Keratinocyte (primary cell): ENCODE measurements at regions not wholly inside any gene's neighbourhood (a gene's known extent, or its start where the extent isn't known, plus 50 kb on each side); places are given as distances from the start of the nearest gene placed in this dataset.

Experiments
- DNase-seq: peaks from one replicate; pipeline ENCODE4 v3.0.0-alpha.2; 2011; ENCODE audit warnings: low read depth, missing footprints, low spot score
- FAIRE-seq: peaks from 2 replicates; lab custom pipeline; 2011; peaks lifted over from hg19 to GRCh38; lab: Jason Lieb, UNC
- H2AFZ ChIP-seq: 2 replicates; pipeline ENCODE4 v1.6.0; 2012; ENCODE audit warnings: low read length, control low read depth, inconsistent platforms; ENCODE audit not compliant: control insufficient read depth
- H3K27ac ChIP-seq: 2 replicates; pipeline ENCODE4 v1.5.1; 2011; ENCODE audit warnings: low read length; ENCODE audit not compliant: control insufficient read depth, insufficient read depth
- H3K27me3 ChIP-seq: 3 replicates; pipeline ENCODE4 v1.6.0; 2011; ENCODE audit warnings: low read length; ENCODE audit not compliant: control insufficient read depth, insufficient read depth; ENCODE audit errors: extremely low read depth
- H3K36me3 ChIP-seq, 2 experiments: 2 replicates in 1 of 2; 3 replicates in 1 of 2; pipeline ENCODE4 v1.5.1; 2011; ENCODE audit warnings: low read length in 2 of 2, mild to moderate bottlenecking in 1 of 2; ENCODE audit not compliant: control insufficient read depth in 2 of 2, insufficient read depth in 2 of 2; ENCODE audit errors: extremely low read depth in 1 of 2
- H3K4me1 ChIP-seq: 3 replicates; pipeline ENCODE4 v1.5.1; 2011; ENCODE audit warnings: low read length; ENCODE audit not compliant: control insufficient read depth, insufficient read depth; ENCODE audit errors: extremely low read depth
- H3K4me2 ChIP-seq: 3 replicates; pipeline ENCODE4 v1.6.0; 2011; ENCODE audit warnings: low read depth, low read length; ENCODE audit not compliant: control insufficient read depth, insufficient read depth; ENCODE audit errors: extremely low read depth
- H3K4me3 ChIP-seq, 3 experiments: fragments of 200-600 bp in 1 of 3; sonication (generic) in 1 of 3; 2 replicates in 2 of 3; 3 replicates in 1 of 3; pipeline ENCODE4 v1.5.1; 2011 to 2016; ENCODE audit warnings: low read length in 3 of 3, mild to moderate bottlenecking in 3 of 3, control low read depth in 2 of 3, inconsistent platforms in 1 of 3, low read depth in 1 of 3, mixed read lengths in 1 of 3, mixed run types in 1 of 3, moderate library complexity in 1 of 3; ENCODE audit not compliant: control insufficient read depth in 2 of 3, insufficient read depth in 2 of 3; ENCODE audit errors: extremely low read depth in 1 of 3
- H3K79me2 ChIP-seq: 2 replicates; pipeline ENCODE4 v1.6.0; 2012; ENCODE audit warnings: low read length; ENCODE audit not compliant: control insufficient read depth, insufficient read depth
- H3K9ac ChIP-seq: 3 replicates; pipeline ENCODE4 v1.6.0; 2011; ENCODE audit warnings: low read length; ENCODE audit not compliant: control insufficient read depth, insufficient read depth; ENCODE audit errors: extremely low read depth
- H3K9me1 ChIP-seq: 3 replicates; pipeline ENCODE4 v1.6.0; 2011; ENCODE audit warnings: low read length; ENCODE audit not compliant: control insufficient read depth, insufficient read depth; ENCODE audit errors: extremely low read depth
- H3K9me3 ChIP-seq: 2 replicates; pipeline ENCODE4 v1.5.1; 2012; ENCODE audit warnings: low read depth, low read length; ENCODE audit not compliant: control insufficient read depth
- H4K20me1 ChIP-seq: 3 replicates; pipeline ENCODE4 v1.6.0; 2011; ENCODE audit warnings: low read length; ENCODE audit not compliant: control insufficient read depth, insufficient read depth; ENCODE audit errors: extremely low read depth
- EZH2 ChIP-seq: IDR thresholded peaks from one replicate; pipeline ENCODE4 v1.6.1; 2012; ENCODE audit warnings: inconsistent platforms, mild to moderate bottlenecking, low read length, moderate library complexity
- dilution Hi-C: fragments of 300-500 bp; cut with MboI; formaldehyde crosslinking; loops from one replicate; pipeline ENCODE4 v1.7.0; 2020; ENCODE audit warnings: low sequenced_read_pairs; ENCODE audit not compliant: extremely low pct_ligation_motif_present
- TF ChIP-seq, protein P1 (sequence below), 3 experiments: IDR thresholded peaks in 1 of 3; conservative IDR thresholded peaks in 1 of 3; optimal IDR thresholded peaks in 1 of 3; 2 replicates in 2 of 3; 3 replicates in 1 of 3; pipeline versions ENCODE3 to v1.5.1; 2011; ENCODE audit warnings: low read length in 3 of 3, mild to moderate bottlenecking in 3 of 3, moderate library complexity in 2 of 3, control low read depth in 1 of 3, inconsistent platforms in 1 of 3; ENCODE audit not compliant: insufficient read depth in 2 of 3; ENCODE audit errors: extremely low read depth in 1 of 3

GRCh38 chr9:99638971-99639370 is 182.7 kb upstream of the NR4A3 start:
- no peaks in the 10 kb centered on the region for H3K4me1 ChIP-seq
- no peak overlapping the region for H3K4me2 ChIP-seq
- TF ChIP-seq EZH2 = no peak
- H3K36me3 ChIP-seq = no peaks in the 10 kb centered on the region
- no peaks in the 10 kb centered on the region for H3K27me3 ChIP-seq
- no peak overlapping the region for H3K27ac ChIP-seq
- FAIRE-seq = no peak
- no peaks in the 10 kb centered on the region for H3K9me3 ChIP-seq
- no peak overlapping the region for H3K9ac ChIP-seq
- H3K4me3 ChIP-seq = no peak overlapping the region
- no peak overlapping the region for H2AFZ ChIP-seq
- dilution Hi-C loops = no loop called here
- no peaks in the 10 kb centered on the region for H3K79me2 ChIP-seq
- H3K9me1 ChIP-seq = no peaks in the 10 kb centered on the region
- DNase-seq = no peak
- no peaks in the 10 kb centered on the region for H4K20me1 ChIP-seq

- Histone ChIP-seq H3K4me2 (no peak overlapping the region), H3K27me3 (no peaks in the 10 kb centered on the region), H3K4me3 (no peak overlapping the region), H3K27ac (no peak overlapping the region), H2AFZ (no peak overlapping the region), H3K79me2 (no peaks in the 10 kb centered on the region), H3K36me3 (no peaks in the 10 kb centered on the region), H4K20me1 (no peaks in the 10 kb centered on the region), H3K9me3 (no peaks in the 10 kb centered on the region), H3K9ac (no peak overlapping the region), H3K4me1 (no peaks in the 10 kb centered on the region), H3K9me1 (no peaks in the 10 kb centered on the region)
- TF ChIP-seq, protein P1, sequence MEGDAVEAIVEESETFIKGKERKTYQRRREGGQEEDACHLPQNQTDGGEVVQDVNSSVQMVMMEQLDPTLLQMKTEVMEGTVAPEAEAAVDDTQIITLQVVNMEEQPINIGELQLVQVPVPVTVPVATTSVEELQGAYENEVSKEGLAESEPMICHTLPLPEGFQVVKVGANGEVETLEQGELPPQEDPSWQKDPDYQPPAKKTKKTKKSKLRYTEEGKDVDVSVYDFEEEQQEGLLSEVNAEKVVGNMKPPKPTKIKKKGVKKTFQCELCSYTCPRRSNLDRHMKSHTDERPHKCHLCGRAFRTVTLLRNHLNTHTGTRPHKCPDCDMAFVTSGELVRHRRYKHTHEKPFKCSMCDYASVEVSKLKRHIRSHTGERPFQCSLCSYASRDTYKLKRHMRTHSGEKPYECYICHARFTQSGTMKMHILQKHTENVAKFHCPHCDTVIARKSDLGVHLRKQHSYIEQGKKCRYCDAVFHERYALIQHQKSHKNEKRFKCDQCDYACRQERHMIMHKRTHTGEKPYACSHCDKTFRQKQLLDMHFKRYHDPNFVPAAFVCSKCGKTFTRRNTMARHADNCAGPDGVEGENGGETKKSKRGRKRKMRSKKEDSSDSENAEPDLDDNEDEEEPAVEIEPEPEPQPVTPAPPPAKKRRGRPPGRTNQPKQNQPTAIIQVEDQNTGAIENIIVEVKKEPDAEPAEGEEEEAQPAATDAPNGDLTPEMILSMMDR (optimal IDR thresholded peaks at IDR 0.05 in 1 of 3, IDR thresholded peaks at IDR 0.05 in 1 of 3, conservative IDR thresholded peaks at IDR 0.05 in 1 of 3; ENCODE audit: extremely low read depth in 1 of 3, insufficient read depth in 2 of 3, low read length in 3 of 3) = no peak
- TF ChIP-seq EZH2 = no peak
- DNase-seq = no peak
- no peak for FAIRE-seq
- dilution Hi-C loops = no loop called here
Measured at GRCh38 chr9:99647604-99648003, 174.1 kb upstream of the NR4A3 start.

DNA sequence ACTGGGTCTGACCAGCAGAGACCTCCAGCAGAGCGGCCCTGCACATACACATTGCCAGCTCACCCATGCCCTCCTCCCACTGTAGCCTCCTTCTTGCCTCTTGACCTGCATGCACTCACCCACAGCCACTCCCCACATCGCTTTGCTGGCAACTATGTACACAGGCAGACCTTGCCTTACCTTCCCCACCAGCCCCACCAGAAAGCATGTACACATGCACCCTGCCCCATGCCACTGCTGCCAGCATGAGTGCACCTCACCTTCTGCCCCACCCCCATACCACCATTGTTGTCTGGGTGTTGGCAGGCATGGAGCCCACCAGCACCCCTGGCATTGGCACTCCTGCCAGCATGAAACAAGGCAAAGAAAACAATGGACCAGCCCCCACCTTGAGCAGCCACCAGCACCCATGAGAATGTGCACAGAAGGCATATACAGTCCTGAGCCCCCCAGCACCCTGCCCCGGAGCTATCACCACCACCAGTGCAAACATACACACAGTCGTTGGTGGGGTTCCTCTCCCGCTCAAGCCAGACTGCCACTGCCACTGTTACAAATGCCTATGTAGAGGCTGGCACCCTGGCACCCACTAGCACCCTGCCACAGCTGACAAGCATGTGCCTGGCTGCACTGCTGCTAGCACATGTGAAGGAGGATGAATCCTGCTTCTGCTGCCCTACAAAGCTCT is 171.4 kb upstream of the NR4A3 start:
- Histone ChIP-seq H3K27me3 (no peaks in the 10 kb centered on the region), H4K20me1 (no peaks in the 10 kb centered on the region), H3K9me3 (no peaks in the 10 kb centered on the region), H3K4me1 (no peaks in the 10 kb centered on the region), H3K9ac (no peak overlapping the region), H3K79me2 (no peaks in the 10 kb centered on the region), H3K4me2 (no peak overlapping the region), H3K4me3 (no peak overlapping the region), H3K9me1 (no peaks in the 10 kb centered on the region), H3K27ac (no peak overlapping the region), H3K36me3 (no peaks in the 10 kb centered on the region), H2AFZ (no peak overlapping the region)
- DNase-seq = no peak
- no peak for FAIRE-seq
- TF ChIP-seq EZH2 = no peak
- TF ChIP-seq, protein P1 (optimal IDR thresholded peaks at IDR 0.05 in 1 of 3, IDR thresholded peaks at IDR 0.05 in 1 of 3, conservative IDR thresholded peaks at IDR 0.05 in 1 of 3; ENCODE audit: extremely low read depth in 1 of 3, insufficient read depth in 2 of 3, low read length in 3 of 3) = no peak
- dilution Hi-C loops = no loop called here
